ENCODE measurements at regions not wholly inside any gene's neighbourhood (a gene's known extent, or its start where the extent isn't known, plus 50 kb on each side); places are given as distances from the start of the nearest gene placed in this dataset.

GRCh38 chr21:22311741-22312462 lies 1313.7 kb downstream of the NCAM2 start:
- Histone ChIP-seq H3K27ac (no peak overlapping the region), H3K4me1 (no peaks in the 10 kb centered on the region), H3K27me3 (no peaks in the 10 kb centered on the region), H3K4me3 (no peak overlapping the region), H3K36me3 (no peaks in the 10 kb centered on the region), H3K9me3 (no peaks in the 10 kb centered on the region)
- no peak for DNase-seq
- no peak for TF ChIP-seq POLR2A (IDR thresholded peaks at IDR 0.05)
- no peak for TF ChIP-seq CTCF (IDR thresholded peaks at IDR 0.05)

GRCh38 chr21:22314963-22315362 lies 1316.8 kb downstream of the NCAM2 start:
- no peak for DNase-seq
- H3K36me3 ChIP-seq, result no peaks in the 10 kb centered on the region
- H3K27me3 ChIP-seq, result no peaks in the 10 kb centered on the region
- no peak overlapping the region for H3K27ac ChIP-seq
- no peak overlapping the region for H3K4me3 ChIP-seq
- no peaks in the 10 kb centered on the region for H3K9me3 ChIP-seq
- TF ChIP-seq CTCF (IDR thresholded peaks at IDR 0.05), result no peak
- no peak for TF ChIP-seq POLR2A (IDR thresholded peaks at IDR 0.05)
- H3K4me1 ChIP-seq, result no peaks in the 10 kb centered on the region

- no peak for DNase-seq
- Histone ChIP-seq H3K27ac (no peak overlapping the region), H3K4me1 (no peaks in the 10 kb centered on the region)
Measured at GRCh38 chr21:22319435-22319834, 1321.2 kb downstream of the NCAM2 start.

GRCh38 chr21:22342889-22343288 lies 1344.7 kb downstream of the NCAM2 start:
- H3K36me3 ChIP-seq, result no peaks in the 10 kb centered on the region
- H3K4me3 ChIP-seq, result no peak overlapping the region
- no peak overlapping the region for H3K27ac ChIP-seq
- no peaks in the 10 kb centered on the region for H3K27me3 ChIP-seq
- no peak for DNase-seq
- no peaks in the 10 kb centered on the region for H3K4me1 ChIP-seq
- peaks cover 0 to 4% (median 0%) of the 10 kb centered on the region in 4 donors for H3K9me3 ChIP-seq
- TF ChIP-seq POLR2A (IDR thresholded peaks at IDR 0.05), result no peak
- TF ChIP-seq CTCF (IDR thresholded peaks at IDR 0.05), result no peak

More at GRCh38 chr21:22319435-22319834, 1321.2 kb downstream of the NCAM2 start:
- no peak for TF ChIP-seq POLR2A (IDR thresholded peaks at IDR 0.05)
- no peak for TF ChIP-seq CTCF (IDR thresholded peaks at IDR 0.05)
- Histone ChIP-seq H3K4me3 (no peak overlapping the region), H3K36me3 (no peaks in the 10 kb centered on the region), H3K9me3 (no peaks in the 10 kb centered on the region), H3K27me3 (no peaks in the 10 kb centered on the region)

GRCh38 chr21:22343303-22343702 lies 1345.1 kb downstream of the NCAM2 start:
- no peaks in the 10 kb centered on the region for H3K4me1 ChIP-seq
- H3K27ac ChIP-seq, result no peak overlapping the region
- no peak overlapping the region for H3K4me3 ChIP-seq
- no peaks in the 10 kb centered on the region for H3K36me3 ChIP-seq
- H3K9me3 ChIP-seq, result peaks cover 0 to 4% (median 0%) of the 10 kb centered on the region in 4 donors
- TF ChIP-seq CTCF (IDR thresholded peaks at IDR 0.05), result no peak
- no peak for TF ChIP-seq POLR2A (IDR thresholded peaks at IDR 0.05)
- DNase-seq, result no peak
- H3K27me3 ChIP-seq, result no peaks in the 10 kb centered on the region

Data from Peyer's patch (tissue), 4 donors.